ENCODE measurements at regions not wholly inside any gene's neighbourhood (a gene's known extent, or its start where the extent isn't known, plus 50 kb on each side); places are given as distances from the start of the nearest gene placed in this dataset.

- POLR2A ChIA-PET: no interaction called here
- CTCF ChIA-PET: no interaction called here
- no peak for TF ChIP-seq LEF1 (IDR thresholded peaks at IDR 0.05; ENCODE audit: borderline replicate concordance)
- no peak for TF ChIP-seq TARDBP (IDR thresholded peaks at IDR 0.05)
- no peak for DNase-seq (ENCODE audit: extremely low spot score)
Observed at GRCh38 chr2:205850132-205850531, 167.8 kb downstream of the NRP2 start.

DNA sequence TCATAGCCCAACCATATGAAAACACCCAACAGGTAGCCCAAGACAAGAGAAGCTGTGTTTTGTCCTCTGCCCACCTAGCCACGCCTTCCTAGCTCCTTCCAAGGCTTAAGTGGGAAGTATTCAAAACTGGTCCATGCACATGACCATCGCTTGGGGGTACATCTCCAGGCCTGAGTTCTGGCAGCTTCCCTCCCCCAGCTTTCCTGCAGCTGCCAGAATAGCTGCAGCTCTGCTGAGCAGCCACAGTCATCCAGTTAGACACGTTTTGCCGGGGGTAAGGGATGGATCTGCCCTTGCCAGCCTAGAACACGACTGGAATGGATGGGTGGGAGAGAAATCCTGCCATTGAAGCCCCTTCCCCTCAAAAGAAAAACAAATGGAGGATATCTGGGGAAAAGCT, 166.8 kb downstream of the NRP2 start:
- CTCF ChIA-PET: interaction anchor here (0.5 kb wide), 1 partner anchor 1527 kb away, joined by 4 read pairs; no protein-coding TSS in a partner anchor
- no peak for DNase-seq (ENCODE audit: extremely low spot score)
- TF ChIP-seq TARDBP (IDR thresholded peaks at IDR 0.05): no peak
- no peak for TF ChIP-seq ZNF384 (IDR thresholded peaks at IDR 0.05)
- no peak for TF ChIP-seq HDGF (IDR thresholded peaks at IDR 0.05; ENCODE audit: borderline replicate concordance)
- TF ChIP-seq ARNT (IDR thresholded peaks at IDR 0.05): no peak
- no peak for TF ChIP-seq ELF4 (IDR thresholded peaks at IDR 0.05)
- no peak for TF ChIP-seq LEF1 (IDR thresholded peaks at IDR 0.05; ENCODE audit: borderline replicate concordance)
- no peak for TF ChIP-seq L3MBTL2 (conservative IDR thresholded peaks at IDR 0.05)
- no peak for TF ChIP-seq CTBP1 (IDR thresholded peaks at IDR 0.05; ENCODE audit: borderline replicate concordance)
- no peak for TF ChIP-seq PKNOX1 (IDR thresholded peaks at IDR 0.05)
- TF ChIP-seq FOXK2 (IDR thresholded peaks at IDR 0.05): no peak
- no peak for TF ChIP-seq FOXM1 (IDR thresholded peaks at IDR 0.05; ENCODE audit: borderline replicate concordance)
- no peak for TF ChIP-seq BHLHE40 (IDR thresholded peaks at IDR 0.05; ENCODE audit: borderline replicate concordance)
- TF ChIP-seq SP1 (IDR thresholded peaks at IDR 0.05): no peak
- no peak for TF ChIP-seq SUZ12 (IDR thresholded peaks at IDR 0.05)
- no peak for TF ChIP-seq NFRKB (IDR thresholded peaks at IDR 0.05)
- no peak for TF ChIP-seq FOXA1 (IDR thresholded peaks at IDR 0.05)
- POLR2A ChIA-PET: no interaction called here

DNA sequence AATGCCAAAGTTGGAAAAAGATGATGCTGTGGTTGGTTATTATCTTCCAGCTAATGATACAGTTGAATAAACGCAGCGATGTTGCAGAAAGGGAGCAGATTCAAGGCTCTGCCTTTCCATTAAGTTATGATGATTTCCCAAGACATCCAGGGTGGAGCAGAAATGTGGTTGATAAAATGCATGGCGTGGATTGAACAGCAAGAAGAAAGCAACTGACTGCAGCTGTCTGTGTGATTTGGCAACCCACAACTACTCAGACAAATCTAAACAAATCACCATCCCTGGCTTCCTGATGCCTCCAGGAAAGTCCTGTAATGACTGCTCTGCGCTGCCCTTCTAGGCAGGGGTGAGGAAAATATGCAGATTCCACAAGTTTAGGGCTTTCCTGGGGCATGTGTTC, 166.3 kb downstream of the NRP2 start:
- no peak for DNase-seq (ENCODE audit: extremely low spot score)
- no peak for TF ChIP-seq LEF1 (IDR thresholded peaks at IDR 0.05; ENCODE audit: borderline replicate concordance)
- ChIA-PET CTCF (no interaction called here), POLR2A (no interaction called here)
